H1 (cell line): ENCODE measurements at regions not wholly inside any gene's neighbourhood (a gene's known extent, or its start where the extent isn't known, plus 50 kb on each side); places are given as distances from the start of the nearest gene placed in this dataset.

Experiments
- CTCF ChIA-PET: fragments of 300-600 bp; sonication (Branson Sonifier 250); formaldehyde crosslinking; loops from one replicate; lab custom pipeline; 2021; ENCODE audit not compliant: partially characterized antibody; lab: Charles Lee
- POLR2A ChIA-PET: fragments of 300-600 bp; sonication (Branson Sonifier 250); formaldehyde crosslinking; loops from one replicate; lab custom pipeline; 2021; ENCODE audit warnings: inconsistent platforms; ENCODE audit not compliant: partially characterized antibody; lab: Charles Lee
- DNase-seq, 2 experiments: peaks; one replicate each; pipeline versions ENCODE4 v3.0.0 to v3.0.0-alpha.2; 2010 to 2022; ENCODE audit warnings: low spot score in 2 of 2, low read depth in 1 of 2, mixed read lengths in 1 of 2
- FAIRE-seq: peaks from 2 replicates; lab custom pipeline; 2011; peaks lifted over from hg19 to GRCh38; lab: Jason Lieb, UNC
- H2AFZ ChIP-seq: 2 replicates; pipeline ENCODE4 v1.8.1; 2012; ENCODE audit warnings: low read length, inconsistent platforms
- H2AK5ac ChIP-seq: 2 replicates; pipeline ENCODE4 v1.6.1; 2013; ENCODE audit warnings: low read depth, low read length
- H2BK120ac ChIP-seq: replicated peaks from 2 replicates; pipeline ENCODE3; 2013; ENCODE audit warnings: low read depth, low read length, inconsistent platforms
- H2BK12ac ChIP-seq: 2 replicates; pipeline ENCODE4 v1.6.1; 2013; ENCODE audit warnings: low read depth, low read length
- H2BK15ac ChIP-seq: 2 replicates; pipeline ENCODE4 v1.6.1; 2013; ENCODE audit warnings: low read length
- H2BK20ac ChIP-seq: 2 replicates; pipeline ENCODE4 v1.6.1; 2013; ENCODE audit warnings: low read length
- H2BK5ac ChIP-seq: 2 replicates; pipeline ENCODE4 v1.6.1; 2013; ENCODE audit warnings: low read depth, low read length
- H3K14ac ChIP-seq: 2 replicates; pipeline ENCODE4 v1.6.1; 2013; ENCODE audit warnings: inconsistent platforms; ENCODE audit not compliant: insufficient read length
- H3K18ac ChIP-seq: 2 replicates; pipeline ENCODE4 v1.6.1; 2013; ENCODE audit warnings: low read length; ENCODE audit errors: extremely low read depth
- H3K23ac ChIP-seq: 2 replicates; pipeline ENCODE4 v1.6.1; 2013; ENCODE audit warnings: inconsistent platforms; ENCODE audit not compliant: insufficient read length
- H3K23me2 ChIP-seq: 2 replicates; pipeline ENCODE4 v1.6.1; 2013; ENCODE audit warnings: low read depth, low read length
- H3K27ac ChIP-seq: 2 replicates; pipeline ENCODE4 v1.6.1; 2011; ENCODE audit warnings: low read depth, low read length, inconsistent platforms
- H3K27me3 ChIP-seq, 4 experiments: replicated peaks in 1 of 4; 1 replicate in 1 of 4; 2 replicates in 3 of 4; pipeline versions ENCODE4 v1.6.1 to v1.8.1; 2011 to 2013; ENCODE audit warnings: low read length in 3 of 4, mild to moderate bottlenecking in 3 of 4, inconsistent platforms in 2 of 4, mixed read lengths in 2 of 4, moderate library complexity in 1 of 4; ENCODE audit not compliant: control insufficient read depth in 3 of 4, insufficient read depth in 3 of 4; ENCODE audit errors: extremely low read depth in 1 of 4
- H3K36me3 ChIP-seq, 4 experiments: 2 replicates each; pipeline versions ENCODE4 v1.6.1 to v1.8.1; 2011 to 2013; ENCODE audit warnings: mild to moderate bottlenecking in 4 of 4, low read length in 3 of 4, moderate library complexity in 2 of 4, control low read depth in 1 of 4, inconsistent platforms in 1 of 4; ENCODE audit not compliant: insufficient read depth in 4 of 4, control insufficient read depth in 2 of 4
- H3K4ac ChIP-seq: replicated peaks from 2 replicates; pipeline ENCODE3; 2013; ENCODE audit warnings: low read length, low read depth, mixed read lengths, inconsistent platforms; ENCODE audit not compliant: insufficient read length
- H3K4me1 ChIP-seq, 4 experiments: replicated peaks in 1 of 4; 1 replicate in 1 of 4; 2 replicates in 3 of 4; pipeline versions ENCODE4 v1.6.1 to v1.8.1; 2011 to 2013; ENCODE audit warnings: low read length in 3 of 4, inconsistent platforms in 2 of 4, mixed read lengths in 1 of 4; ENCODE audit not compliant: insufficient read depth in 4 of 4, control insufficient read depth in 3 of 4
- H3K4me2 ChIP-seq, 2 experiments: 2 replicates each; pipeline versions ENCODE4 v1.6.1 to v1.8.1; 2011 to 2013; ENCODE audit warnings: low read depth in 2 of 2, low read length in 2 of 2, control low read depth in 1 of 2, inconsistent platforms in 1 of 2, mild to moderate bottlenecking in 1 of 2; ENCODE audit not compliant: insufficient read depth in 1 of 2
- H3K4me3 ChIP-seq, 4 experiments: fragments of 200-600, 300-600 bp in 1 of 4; sonication (generic), shearing (Covaris generic), sonication (Bioruptor Twin) in 1 of 4; 2 replicates each; pipeline versions ENCODE4 v1.5.1 to v1.8.1; 2011 to 2016; ENCODE audit warnings: low read length in 4 of 4, low read depth in 3 of 4, control low read depth in 2 of 4, inconsistent platforms in 2 of 4, mild to moderate bottlenecking in 2 of 4, mixed read lengths in 1 of 4, moderate library complexity in 1 of 4; ENCODE audit not compliant: insufficient read depth in 2 of 4; ENCODE audit errors: extremely low read depth in 1 of 4
- H3K56ac ChIP-seq: replicated peaks from 2 replicates; pipeline ENCODE3; 2013; ENCODE audit warnings: low read depth, mild to moderate bottlenecking, mixed read lengths, low read length, inconsistent platforms; ENCODE audit not compliant: insufficient read length
- H3K79me1 ChIP-seq: 2 replicates; pipeline ENCODE4 v1.6.1; 2013; ENCODE audit warnings: low read depth, low read length, control low read depth
- H3K79me2 ChIP-seq, 2 experiments: 2 replicates each; pipeline versions ENCODE4 v1.6.1 to v1.8.1; 2012 to 2013; ENCODE audit warnings: low read length in 2 of 2, mild to moderate bottlenecking in 2 of 2, inconsistent platforms in 1 of 2; ENCODE audit not compliant: insufficient read depth in 2 of 2, control insufficient read depth in 1 of 2
- H3K9ac ChIP-seq, 4 experiments: replicated peaks in 1 of 4; 1 replicate in 1 of 4; 2 replicates in 3 of 4; pipeline versions ENCODE4 v1.6.1 to v1.8.1; 2011 to 2013; ENCODE audit warnings: low read depth in 3 of 4, low read length in 3 of 4, control low read depth in 2 of 4, mild to moderate bottlenecking in 2 of 4, moderate library complexity in 2 of 4, inconsistent platforms in 1 of 4; ENCODE audit errors: extremely low read depth in 1 of 4
- H3K9me3 ChIP-seq, 2 experiments: 2 replicates each; pipeline versions ENCODE4 v1.6.1 to v1.8.1; 2012 to 2013; ENCODE audit warnings: mild to moderate bottlenecking in 2 of 2, moderate library complexity in 2 of 2, control low read depth in 1 of 2, inconsistent platforms in 1 of 2, low read depth in 1 of 2, low read length in 1 of 2, mixed read lengths in 1 of 2; ENCODE audit not compliant: insufficient read depth in 2 of 2
- H4K20me1 ChIP-seq, 2 experiments: replicated peaks in 1 of 2; 2 replicates each; pipeline versions ENCODE3 to v1.8.1; 2011 to 2013; ENCODE audit warnings: inconsistent platforms in 2 of 2, low read length in 2 of 2, mild to moderate bottlenecking in 1 of 2; ENCODE audit not compliant: insufficient read depth in 2 of 2, control insufficient read depth in 1 of 2
- H4K5ac ChIP-seq: 2 replicates; pipeline ENCODE4 v1.6.1; 2013; ENCODE audit warnings: low read length, low read depth, mixed read lengths, inconsistent platforms; ENCODE audit not compliant: insufficient read length
- H4K8ac ChIP-seq: 2 replicates; pipeline ENCODE4 v1.8.0; 2013; ENCODE audit warnings: mild to moderate bottlenecking, moderate library complexity, low read length, inconsistent platforms; ENCODE audit not compliant: insufficient read depth; ENCODE audit errors: extremely low read depth
- H4K91ac ChIP-seq: replicated peaks from 2 replicates; pipeline ENCODE3; 2013; ENCODE audit warnings: low read length, mixed read lengths, inconsistent platforms; ENCODE audit not compliant: insufficient read length
- ATF3 ChIP-seq: IDR thresholded peaks from 2 replicates; pipeline ENCODE4 v1.6.1; 2011; ENCODE audit warnings: low read depth, mild to moderate bottlenecking, low read length; ENCODE audit not compliant: insufficient read depth
- BRCA1 ChIP-seq: IDR thresholded peaks from 2 replicates; pipeline ENCODE4 v1.6.1; 2012; ENCODE audit warnings: low read depth, low read length, improper control_type of control experiment
- EP300 ChIP-seq, 2 experiments: IDR thresholded peaks; 1 replicate in 1 of 2; 2 replicates in 1 of 2; pipeline ENCODE4 v1.6.1; 2011 to 2012; ENCODE audit warnings: low read depth in 2 of 2, low read length in 2 of 2, mild to moderate bottlenecking in 2 of 2, borderline replicate concordance in 1 of 2, inconsistent platforms in 1 of 2, moderate library complexity in 1 of 2
- RXRA ChIP-seq: IDR thresholded peaks from 2 replicates; pipeline ENCODE4 v1.6.1; 2011; ENCODE audit warnings: low read depth, mild to moderate bottlenecking, low read length, moderate library complexity; ENCODE audit not compliant: insufficient read depth
- SP1 ChIP-seq: IDR thresholded peaks from 2 replicates; pipeline ENCODE4 v1.6.1; 2011; ENCODE audit warnings: low read depth, low read length
- TEAD4 ChIP-seq: IDR thresholded peaks from 2 replicates; pipeline ENCODE4 v1.6.1; 2012; ENCODE audit warnings: low read depth, low read length, inconsistent platforms, mixed read lengths
- ZNF274 ChIP-seq: IDR thresholded peaks from 2 replicates; pipeline ENCODE4 v1.7.0; 2012; ENCODE audit warnings: low read length, borderline replicate concordance; ENCODE audit errors: extremely low read depth
- WGBS, 2 experiments: shearing (Covaris generic) in 1 of 2; methylation state at CpG; one replicate each; pipeline versions ENCODE4 v1.1.6 to v1.1.7; 2013 to 2015; ENCODE audit warnings: low lambda C conversion rate in 2 of 2, mixed read lengths in 2 of 2, inconsistent platforms in 1 of 2, low coverage in 1 of 2, missing lambda C conversion rate in 1 of 2; ENCODE audit not compliant: insufficient replicate concordance in 2 of 2, insufficient coverage in 1 of 2, insufficient read length in 1 of 2; ENCODE audit errors: extremely low coverage in 1 of 2, missing lambda C conversion rate in 1 of 2; 5-methylcytosine and 5-hydroxymethylcytosine counted together

- H3K27ac ChIP-seq: no peak overlapping the region
- H2BK20ac ChIP-seq: no peak overlapping the region
- 91% methylated on average over 2 of the region's 2 CpGs; no CpG with 5 or more reads in 1 of the 2 experiments for WGBS, 2 experiments
- no peak overlapping the region for H2AK5ac ChIP-seq
- no peak overlapping the region for H2BK12ac ChIP-seq
- no peak for DNase-seq
- no peak overlapping the region for H4K8ac ChIP-seq
- H3K4me3 ChIP-seq: no peak overlapping the region
- no peak for TF ChIP-seq RXRA
- no peak for TF ChIP-seq TEAD4
- TF ChIP-seq EP300 (IDR thresholded peaks at IDR 0.05; ENCODE audit: borderline replicate concordance in 1 of 2, low read depth in 2 of 2, low read length in 2 of 2): no peak
- no peak for TF ChIP-seq SP1
- no peak for TF ChIP-seq ZNF274
- TF ChIP-seq BRCA1: no peak
- TF ChIP-seq ATF3: no peak
- no peaks in the 10 kb centered on the region for H3K9me3 ChIP-seq
- no peaks in the 10 kb centered on the region for H3K27me3 ChIP-seq
- H3K23me2 ChIP-seq: no peaks in the 10 kb centered on the region
- H3K79me2 ChIP-seq: no peaks in the 10 kb centered on the region
- no peak overlapping the region for H2BK5ac ChIP-seq
- no peaks in the 10 kb centered on the region for H4K20me1 ChIP-seq
- H2BK120ac ChIP-seq: no peak overlapping the region
- H3K14ac ChIP-seq: no peak overlapping the region
- no peak overlapping the region for H3K4me2 ChIP-seq
- H3K4ac ChIP-seq: no peak overlapping the region
- no peak overlapping the region for H3K18ac ChIP-seq
- H3K4me1 ChIP-seq: no peaks in the 10 kb centered on the region
- CTCF ChIA-PET: no interaction called here
- H2AFZ ChIP-seq: no peak overlapping the region
- no peaks in the 10 kb centered on the region for H3K79me1 ChIP-seq
- no peak overlapping the region for H3K9ac ChIP-seq
- H2BK15ac ChIP-seq: no peak overlapping the region
- FAIRE-seq: no peak
- no peaks in the 10 kb centered on the region for H3K36me3 ChIP-seq
- POLR2A ChIA-PET: no interaction called here
- H3K56ac ChIP-seq: no peak overlapping the region
- H4K5ac ChIP-seq: no peak overlapping the region
- no peak overlapping the region for H3K23ac ChIP-seq
- H4K91ac ChIP-seq: no peak overlapping the region
Measured at GRCh38 chr17:33910200-33910857, 344.8 kb upstream of the CCL2 start.
